ENCODE measurements at regions not wholly inside any gene's neighbourhood (a gene's known extent, or its start where the extent isn't known, plus 50 kb on each side); places are given as distances from the start of the nearest gene placed in this dataset.

DNA sequence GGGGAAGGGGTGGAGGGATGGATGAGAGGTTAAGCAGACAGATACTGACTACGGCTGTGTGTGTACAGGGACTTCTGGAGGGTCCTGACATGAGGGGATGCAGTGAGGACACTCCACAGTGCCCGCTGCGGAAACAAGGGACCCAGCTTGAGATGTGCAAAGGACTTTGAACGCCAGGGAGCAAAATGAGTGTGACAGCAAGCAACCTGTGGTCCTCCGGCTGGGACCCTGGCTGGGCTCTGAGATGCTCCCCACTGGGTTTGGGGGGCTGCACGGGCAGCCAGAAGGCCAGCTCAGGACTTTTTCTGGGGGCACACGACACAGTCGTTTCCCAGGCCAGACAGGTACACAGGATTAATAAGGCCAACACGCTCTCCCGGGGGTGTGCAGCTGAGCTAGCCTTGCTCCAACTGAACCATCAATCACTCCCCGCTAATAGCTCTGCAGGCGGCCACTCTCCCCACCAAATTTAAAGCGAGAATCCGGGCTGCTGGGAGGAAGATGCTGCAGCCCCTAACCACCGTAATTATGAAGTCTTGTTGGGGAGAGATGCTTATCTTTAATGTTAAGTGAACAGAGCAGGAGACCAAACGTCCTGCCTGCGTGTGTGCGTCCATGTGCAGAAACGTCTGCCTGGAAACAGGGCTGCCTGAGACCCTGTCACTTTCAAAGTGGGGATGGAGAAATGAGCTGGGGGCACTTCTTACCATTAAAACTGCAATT is 51.6 kb upstream of the DLK1 start:
- intact Hi-C loops (cut with micrococcal nuclease) = no loop called here
- H3K27me3 ChIP-seq (ENCODE audit: control insufficient read depth in 2 of 2, insufficient read depth in 2 of 2, low read length in 2 of 2) = peaks cover 3 to 7% of the 10 kb centered on the region in 2 experiments
- FAIRE-seq = no peak
- POLR2A ChIA-PET = no interaction called here
- H3K4me1 ChIP-seq (ENCODE audit: control insufficient read depth, extremely low read depth, insufficient read depth, low read length) = peaks cover 8% of the 10 kb centered on the region
- H3K79me2 ChIP-seq (ENCODE audit: control insufficient read depth, insufficient read depth, low read length) = no peaks in the 10 kb centered on the region
- no peaks in the 10 kb centered on the region for H4K20me1 ChIP-seq (replicated peaks; ENCODE audit: control insufficient read depth, extremely low read depth, insufficient read depth, low read length)
- H3K4me3 ChIP-seq (replicated peaks in 1 of 3; ENCODE audit: insufficient read depth in 1 of 3, low read depth in 1 of 3, low read length in 3 of 3) = no peak overlapping the region
- TF ChIP-seq, protein P1, sequence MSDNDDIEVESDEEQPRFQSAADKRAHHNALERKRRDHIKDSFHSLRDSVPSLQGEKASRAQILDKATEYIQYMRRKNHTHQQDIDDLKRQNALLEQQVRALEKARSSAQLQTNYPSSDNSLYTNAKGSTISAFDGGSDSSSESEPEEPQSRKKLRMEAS (IDR thresholded peaks at IDR 0.05; ENCODE audit: insufficient read depth, insufficient read length) = no peak
- no peak for TF ChIP-seq GATA2 (IDR thresholded peaks at IDR 0.05; ENCODE audit: insufficient read depth, insufficient read length, low read depth, low read length)
- no peak for TF ChIP-seq POLR2AphosphoS5 (IDR thresholded peaks at IDR 0.05; ENCODE audit: insufficient read depth, low read depth, low read length)
- TF ChIP-seq FOS (IDR thresholded peaks at IDR 0.05; ENCODE audit: borderline replicate concordance, insufficient read depth, low read length) = no peak
- no peak for TF ChIP-seq CTCF (IDR thresholded peaks at IDR 0.05; ENCODE audit: extremely low read depth in 1 of 2, insufficient read depth in 1 of 2, low read depth in 1 of 2, low read length in 2 of 2)
- TF ChIP-seq POLR2A (IDR thresholded peaks at IDR 0.05; ENCODE audit: low read depth, low read length) = no peak
- TF ChIP-seq EZH2 (IDR thresholded peaks at IDR 0.05; ENCODE audit: borderline replicate concordance, low read depth, low read length, severe bottlenecking) = no peak
- no peak for TF ChIP-seq MYC (IDR thresholded peaks at IDR 0.05; ENCODE audit: low read depth, low read length)
- no peak for TF ChIP-seq JUN (IDR thresholded peaks at IDR 0.05; ENCODE audit: borderline replicate concordance, insufficient read depth, insufficient read length, low read depth)
- H3K9me3 ChIP-seq (replicated peaks; ENCODE audit: control insufficient read depth, insufficient read depth, low read length) = no peaks in the 10 kb centered on the region
- no peak for DNase-seq (ENCODE audit: low read depth, low spot score)
- no peaks in the 10 kb centered on the region for H3K36me3 ChIP-seq (ENCODE audit: control insufficient read depth in 2 of 2, extremely low read depth in 1 of 2, insufficient read depth in 2 of 2, low read length in 2 of 2)
- no peak overlapping the region for H3K9ac ChIP-seq (replicated peaks; ENCODE audit: extremely low read depth, insufficient read depth, low read length)
- no peak overlapping the region for H3K27ac ChIP-seq (ENCODE audit: insufficient read depth, low read depth, low read length)
- no peak overlapping the region for H3K4me2 ChIP-seq (ENCODE audit: insufficient read depth, low read length)
- dilution Hi-C loops (cut with MboI; ENCODE audit: extremely low pct_ligation_motif_present, low sequenced_read_pairs) = loop anchor here (25.0 kb wide), 1 partner anchor 263 kb away; no protein-coding TSS in a partner anchor
- CTCF ChIA-PET = interaction anchor here (2.0 to 2.3 kb wide), 2 partner anchors 35 to 153 kb away, joined by 6 read pairs; no protein-coding TSS in a partner anchor
- H3K9me1 ChIP-seq (replicated peaks; ENCODE audit: control insufficient read depth, extremely low read depth, insufficient read depth, low read length) = no peaks in the 10 kb centered on the region
- no TSS peak for BruUV-seq (replicated peaks)
- H2AFZ ChIP-seq (ENCODE audit: low read depth, low read length) = no peak overlapping the region
